ENCODE measurements at regions not wholly inside any gene's neighbourhood (a gene's known extent, or its start where the extent isn't known, plus 50 kb on each side); places are given as distances from the start of the nearest gene placed in this dataset.

DNA sequence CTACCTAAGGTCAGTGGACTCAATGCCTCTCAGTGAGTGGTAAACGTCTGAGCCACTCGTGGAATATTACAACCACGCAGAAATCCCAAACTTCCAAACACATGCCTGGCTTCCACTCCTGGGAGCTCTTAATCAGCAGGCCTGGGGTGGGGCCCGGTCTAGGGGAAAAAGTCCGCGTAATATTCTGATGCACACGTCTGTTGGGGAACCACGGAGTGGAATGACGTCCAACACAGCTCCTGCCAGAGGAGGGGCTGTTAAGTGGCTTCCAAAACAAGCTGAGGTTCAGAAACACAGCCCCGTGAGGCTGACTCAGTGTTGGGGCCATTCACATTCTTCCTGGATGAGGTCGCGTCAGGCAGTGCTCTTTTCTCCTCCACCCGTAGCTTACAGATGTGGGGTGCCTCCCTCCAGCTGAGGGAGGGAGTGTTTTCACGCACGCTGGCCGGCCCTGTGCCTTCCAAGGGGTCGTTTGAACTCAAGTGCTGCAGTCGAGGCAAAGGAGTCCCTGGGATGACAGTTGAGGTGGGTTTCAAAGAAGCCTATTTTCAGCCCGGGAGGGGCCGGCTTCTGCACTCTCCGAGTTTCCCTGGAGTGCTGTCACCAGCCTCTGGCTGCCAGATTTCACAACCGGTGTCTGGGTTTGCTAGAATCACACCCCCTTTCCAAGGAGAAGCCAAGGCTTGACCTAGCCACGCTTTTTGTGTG is 73.1 kb downstream of the ACKR3 start:
- TF ChIP-seq, protein P1, sequence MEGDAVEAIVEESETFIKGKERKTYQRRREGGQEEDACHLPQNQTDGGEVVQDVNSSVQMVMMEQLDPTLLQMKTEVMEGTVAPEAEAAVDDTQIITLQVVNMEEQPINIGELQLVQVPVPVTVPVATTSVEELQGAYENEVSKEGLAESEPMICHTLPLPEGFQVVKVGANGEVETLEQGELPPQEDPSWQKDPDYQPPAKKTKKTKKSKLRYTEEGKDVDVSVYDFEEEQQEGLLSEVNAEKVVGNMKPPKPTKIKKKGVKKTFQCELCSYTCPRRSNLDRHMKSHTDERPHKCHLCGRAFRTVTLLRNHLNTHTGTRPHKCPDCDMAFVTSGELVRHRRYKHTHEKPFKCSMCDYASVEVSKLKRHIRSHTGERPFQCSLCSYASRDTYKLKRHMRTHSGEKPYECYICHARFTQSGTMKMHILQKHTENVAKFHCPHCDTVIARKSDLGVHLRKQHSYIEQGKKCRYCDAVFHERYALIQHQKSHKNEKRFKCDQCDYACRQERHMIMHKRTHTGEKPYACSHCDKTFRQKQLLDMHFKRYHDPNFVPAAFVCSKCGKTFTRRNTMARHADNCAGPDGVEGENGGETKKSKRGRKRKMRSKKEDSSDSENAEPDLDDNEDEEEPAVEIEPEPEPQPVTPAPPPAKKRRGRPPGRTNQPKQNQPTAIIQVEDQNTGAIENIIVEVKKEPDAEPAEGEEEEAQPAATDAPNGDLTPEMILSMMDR (IDR thresholded peaks at IDR 0.05) = no peak
- no peak for TF ChIP-seq POLR2A (IDR thresholded peaks at IDR 0.05)

Data from body of pancreas (tissue), 4 donors.